ENCODE measurements at regions not wholly inside any gene's neighbourhood (a gene's known extent, or its start where the extent isn't known, plus 50 kb on each side); places are given as distances from the start of the nearest gene placed in this dataset.

DNA sequence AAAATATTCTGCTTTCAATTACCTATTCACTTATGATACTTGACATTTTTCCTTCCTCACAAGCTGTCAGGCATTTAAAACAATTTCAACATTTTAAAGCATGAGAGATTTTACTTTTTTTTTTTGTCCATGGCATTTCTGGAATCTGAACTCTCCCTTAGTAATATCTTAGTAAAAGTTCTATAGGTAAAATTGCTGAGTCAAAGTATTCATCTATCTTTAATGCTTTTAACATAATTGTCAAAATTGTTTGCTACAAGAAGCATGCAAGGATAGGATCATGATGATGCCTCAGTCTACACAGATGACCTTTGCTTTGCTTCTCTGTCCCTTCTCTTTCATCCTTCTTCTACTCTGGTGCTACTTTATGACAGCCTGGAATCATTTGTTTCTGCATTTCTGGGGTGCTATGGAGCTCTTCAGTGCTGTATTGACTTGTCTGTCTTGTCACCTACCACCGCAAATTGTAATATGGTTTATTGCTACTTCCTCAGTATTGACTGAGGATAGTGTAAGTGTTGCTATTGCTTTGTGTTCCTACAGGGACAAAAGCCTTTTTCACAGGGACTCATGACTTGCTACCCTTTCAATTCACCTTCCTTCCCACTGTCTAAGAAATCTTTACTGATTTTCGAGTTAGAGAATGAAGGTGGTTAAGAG, 589.8 kb upstream of the ATP2B1 start:
- Histone ChIP-seq H3K36me3 (ENCODE audit: control insufficient read depth, insufficient read depth, low read length) (no peaks in the 10 kb centered on the region), H3K4me3 (ENCODE audit: low read depth, low read length) (no peak overlapping the region), H3K27me3 (ENCODE audit: control insufficient read depth, insufficient read depth, low read length) (no peaks in the 10 kb centered on the region)
- POLR2A ChIA-PET: no interaction called here
- TF ChIP-seq, protein P1, sequence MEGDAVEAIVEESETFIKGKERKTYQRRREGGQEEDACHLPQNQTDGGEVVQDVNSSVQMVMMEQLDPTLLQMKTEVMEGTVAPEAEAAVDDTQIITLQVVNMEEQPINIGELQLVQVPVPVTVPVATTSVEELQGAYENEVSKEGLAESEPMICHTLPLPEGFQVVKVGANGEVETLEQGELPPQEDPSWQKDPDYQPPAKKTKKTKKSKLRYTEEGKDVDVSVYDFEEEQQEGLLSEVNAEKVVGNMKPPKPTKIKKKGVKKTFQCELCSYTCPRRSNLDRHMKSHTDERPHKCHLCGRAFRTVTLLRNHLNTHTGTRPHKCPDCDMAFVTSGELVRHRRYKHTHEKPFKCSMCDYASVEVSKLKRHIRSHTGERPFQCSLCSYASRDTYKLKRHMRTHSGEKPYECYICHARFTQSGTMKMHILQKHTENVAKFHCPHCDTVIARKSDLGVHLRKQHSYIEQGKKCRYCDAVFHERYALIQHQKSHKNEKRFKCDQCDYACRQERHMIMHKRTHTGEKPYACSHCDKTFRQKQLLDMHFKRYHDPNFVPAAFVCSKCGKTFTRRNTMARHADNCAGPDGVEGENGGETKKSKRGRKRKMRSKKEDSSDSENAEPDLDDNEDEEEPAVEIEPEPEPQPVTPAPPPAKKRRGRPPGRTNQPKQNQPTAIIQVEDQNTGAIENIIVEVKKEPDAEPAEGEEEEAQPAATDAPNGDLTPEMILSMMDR (IDR thresholded peaks at IDR 0.05; ENCODE audit: insufficient read depth, low read depth, low read length): no peak
- DNase-seq (ENCODE audit: low read depth): no peak
- CTCF ChIA-PET: interaction anchor here (0.6 kb wide), 1 partner anchor 134 kb away, joined by 3 read pairs; no protein-coding TSS in a partner anchor

DNA sequence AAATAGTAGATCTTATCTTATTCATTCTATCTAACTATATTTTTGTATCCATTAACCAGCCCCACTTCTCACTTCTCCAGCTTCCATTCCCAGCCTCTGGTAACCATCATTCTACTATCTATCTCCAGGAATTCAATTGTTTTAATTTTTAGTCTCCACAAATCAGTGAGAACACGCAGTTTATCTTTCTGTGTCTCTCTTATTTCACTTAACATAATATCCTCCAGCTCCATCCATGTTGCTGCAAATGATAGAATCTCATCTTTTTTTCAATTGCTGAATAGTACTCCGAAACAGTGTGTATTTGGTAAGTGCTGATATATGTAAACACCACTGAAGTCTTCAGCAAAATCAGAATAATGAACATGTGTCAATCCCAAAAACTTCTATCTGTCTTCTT, 587.2 kb upstream of the ATP2B1 start:
- no peak for DNase-seq (ENCODE audit: low read depth)
- Histone ChIP-seq H3K27me3 (ENCODE audit: control insufficient read depth, insufficient read depth, low read length) (no peaks in the 10 kb centered on the region), H3K36me3 (ENCODE audit: control insufficient read depth, insufficient read depth, low read length) (no peaks in the 10 kb centered on the region), H3K4me3 (ENCODE audit: low read depth, low read length) (no peak overlapping the region)
- TF ChIP-seq, protein P1 (IDR thresholded peaks at IDR 0.05; ENCODE audit: insufficient read depth, low read depth, low read length): no peak
- ChIA-PET CTCF (interaction anchor here (0.7 kb wide), 1 partner anchor 11 kb away, joined by 3 read pairs; no protein-coding TSS in a partner anchor), POLR2A (no interaction called here)

DNA sequence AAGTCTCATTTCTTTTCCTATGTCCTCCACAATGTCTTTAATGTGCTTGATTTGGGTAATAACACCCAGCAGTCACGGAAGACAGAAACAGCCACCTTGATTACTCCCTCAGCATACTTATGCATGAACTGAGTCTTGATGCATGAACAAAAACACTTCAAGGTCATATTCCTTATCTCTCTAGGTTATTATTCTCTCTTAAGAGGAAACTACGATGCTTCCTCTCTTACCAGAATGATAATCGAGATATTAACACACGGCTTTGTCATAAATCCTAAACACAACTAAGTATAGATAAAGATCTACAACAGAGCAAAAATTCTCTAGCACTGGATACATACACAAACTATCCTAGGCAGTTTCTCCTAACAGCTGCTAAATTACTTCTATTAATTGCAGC, 583.5 kb upstream of the ATP2B1 start:
- POLR2A ChIA-PET: no interaction called here
- TF ChIP-seq, protein P1 (IDR thresholded peaks at IDR 0.05; ENCODE audit: insufficient read depth, low read depth, low read length): no peak
- Histone ChIP-seq H3K27me3 (ENCODE audit: control insufficient read depth, insufficient read depth, low read length) (no peaks in the 10 kb centered on the region), H3K36me3 (ENCODE audit: control insufficient read depth, insufficient read depth, low read length) (no peaks in the 10 kb centered on the region), H3K4me3 (ENCODE audit: low read depth, low read length) (no peak overlapping the region)
- no peak for DNase-seq (ENCODE audit: low read depth)
- CTCF ChIA-PET: no interaction called here

DNA sequence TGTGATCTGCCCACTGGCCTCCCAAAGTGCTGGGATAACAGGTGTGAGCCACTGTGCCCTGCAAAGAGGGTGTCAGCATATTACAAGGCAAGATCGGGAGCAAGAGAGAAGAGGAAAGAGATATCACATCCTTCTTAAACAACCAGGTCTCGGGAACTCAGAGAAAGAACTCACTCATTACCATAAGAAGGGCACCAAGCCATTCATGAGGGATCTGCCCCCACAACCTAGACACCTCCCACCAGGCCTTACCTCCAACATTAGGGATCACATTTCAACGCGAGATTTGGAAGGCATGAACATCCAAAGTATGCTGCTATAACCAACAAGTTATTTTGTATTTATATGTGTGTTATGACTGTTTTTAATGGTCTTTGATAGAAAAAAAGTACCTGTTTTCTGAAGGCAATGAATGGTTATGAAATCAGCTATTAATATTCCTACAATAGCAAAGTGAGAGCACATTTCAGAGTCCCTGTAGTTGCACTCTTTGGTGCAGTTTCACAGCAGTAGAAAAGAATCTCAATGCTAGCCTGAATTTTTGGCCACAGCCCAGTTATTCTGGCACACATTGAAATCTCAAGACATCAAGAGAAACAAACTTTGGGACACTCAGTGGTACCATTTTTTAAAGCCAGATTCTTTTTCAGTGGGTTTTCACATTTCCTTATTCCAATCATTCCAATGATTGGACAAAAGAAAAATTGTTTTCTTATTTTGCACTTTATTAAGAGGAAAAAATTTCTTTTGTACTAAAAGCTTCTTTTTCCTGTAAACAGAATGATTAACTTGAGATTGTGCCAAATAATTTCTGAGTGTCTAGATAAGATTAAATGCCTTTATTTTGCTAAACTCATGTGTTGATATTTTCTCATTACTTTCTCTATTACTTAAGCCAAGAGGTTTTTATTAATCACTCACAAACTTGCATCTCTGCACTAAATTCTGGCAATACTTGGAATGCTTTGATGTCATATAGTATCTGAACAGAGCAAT, 582.6 kb upstream of the ATP2B1 start:
- DNase-seq (ENCODE audit: low read depth): no peak
- CTCF ChIA-PET: no interaction called here

DNA sequence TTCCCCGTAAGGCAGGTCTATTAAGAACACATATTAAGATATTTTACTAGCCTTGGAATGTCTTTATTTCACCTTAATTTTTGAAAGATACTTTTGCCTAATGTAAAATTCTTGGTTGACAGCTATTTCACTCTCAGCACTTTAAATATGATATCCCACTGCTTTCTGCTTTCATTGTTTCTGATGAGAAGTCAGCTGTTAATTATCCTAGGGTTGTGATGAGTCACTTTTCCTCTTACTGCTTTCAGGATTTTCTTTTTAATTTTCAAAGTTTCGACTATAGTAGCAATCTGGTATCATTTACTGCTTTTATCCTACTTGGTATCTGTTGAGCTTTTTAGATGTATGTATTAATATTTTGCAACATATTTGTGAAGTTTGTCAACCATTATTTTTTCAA, 578.9 kb upstream of the ATP2B1 start:
- H3K4me3 ChIP-seq (ENCODE audit: low read depth, low read length): no peak overlapping the region
- H3K27me3 ChIP-seq (ENCODE audit: control insufficient read depth, insufficient read depth, low read length): no peaks in the 10 kb centered on the region
- no peak for DNase-seq (ENCODE audit: low read depth)
- no peaks in the 10 kb centered on the region for H3K36me3 ChIP-seq (ENCODE audit: control insufficient read depth, insufficient read depth, low read length)
- TF ChIP-seq, protein P1 (IDR thresholded peaks at IDR 0.05; ENCODE audit: insufficient read depth, low read depth, low read length): no peak
- ChIA-PET CTCF (no interaction called here), POLR2A (no interaction called here)

More for the DNA sequence above, 582.6 kb upstream of the ATP2B1 start:
- H3K4me3 ChIP-seq (ENCODE audit: low read depth, low read length): no peak overlapping the region
- TF ChIP-seq, protein P1 (IDR thresholded peaks at IDR 0.05; ENCODE audit: insufficient read depth, low read depth, low read length): no peak
- POLR2A ChIA-PET: no interaction called here
- no peaks in the 10 kb centered on the region for H3K27me3 ChIP-seq (ENCODE audit: control insufficient read depth, insufficient read depth, low read length)
- H3K36me3 ChIP-seq (ENCODE audit: control insufficient read depth, insufficient read depth, low read length): no peaks in the 10 kb centered on the region

Measured in BJ (cell line).